Fibroblast of skin of back (primary cell): ENCODE measurements at regions not wholly inside any gene's neighbourhood (a gene's known extent, or its start where the extent isn't known, plus 50 kb on each side); places are given as distances from the start of the nearest gene placed in this dataset.

Experiments used
- DNase-seq: peaks from one replicate; pipeline ENCODE4 v3.0.0-alpha.2; 2013

DNA sequence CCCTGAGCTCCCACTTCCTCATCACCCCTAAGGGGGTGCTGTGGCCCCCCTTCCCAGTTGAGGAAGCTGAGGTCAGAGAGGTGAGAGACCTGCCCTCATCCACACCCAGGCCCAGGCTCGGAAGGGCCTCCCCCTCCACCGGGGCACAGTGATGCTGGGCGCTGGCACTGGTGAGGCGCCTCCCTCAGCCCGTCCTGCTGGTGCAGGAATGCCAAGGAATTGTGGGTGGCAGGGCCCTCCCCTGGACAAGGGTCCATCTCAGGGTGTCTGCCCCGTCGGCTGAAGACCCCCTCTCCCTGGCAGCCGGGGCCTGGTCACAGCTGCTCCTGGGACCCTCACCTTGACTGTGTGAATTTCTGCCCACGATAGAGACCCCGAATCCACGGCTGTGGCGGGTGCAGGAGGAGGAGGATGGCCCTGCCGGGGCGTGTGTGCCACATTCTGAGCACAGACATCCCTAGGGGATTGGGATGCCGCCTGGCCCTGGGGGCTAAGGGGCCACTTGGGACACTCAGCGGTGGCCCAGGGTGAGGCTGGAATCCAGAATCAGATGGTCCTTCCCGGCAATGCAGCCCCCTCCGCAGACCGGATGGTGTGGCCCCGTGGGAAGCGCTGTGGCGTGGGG is 70.2 kb upstream of the GATA5 start:
- no peak for DNase-seq

GRCh38 chr20:62546606-62547005 is 70.8 kb upstream of the GATA5 start:
- DNase-seq: no peak

DNA sequence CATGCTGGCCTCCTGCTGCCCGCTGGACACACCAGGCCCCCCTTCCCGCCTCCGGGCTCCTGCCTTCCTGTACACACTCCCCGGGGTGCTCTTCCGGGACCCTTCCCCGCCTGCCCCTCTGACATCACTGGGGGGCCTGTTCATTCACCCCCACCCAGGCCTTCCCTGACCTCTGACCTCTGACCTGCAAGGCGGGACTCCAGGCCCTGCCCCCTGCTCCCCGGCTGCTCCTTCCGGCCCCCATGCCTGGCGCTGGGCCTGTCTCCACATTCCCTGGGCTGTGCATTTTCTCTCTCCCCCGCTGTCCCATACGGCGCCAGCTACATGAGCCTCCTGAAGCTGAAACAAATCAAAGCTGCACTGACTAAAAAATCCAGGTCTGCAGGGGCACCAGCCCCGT is 71.6 kb upstream of the GATA5 start:
- DNase-seq: no peak

DNA sequence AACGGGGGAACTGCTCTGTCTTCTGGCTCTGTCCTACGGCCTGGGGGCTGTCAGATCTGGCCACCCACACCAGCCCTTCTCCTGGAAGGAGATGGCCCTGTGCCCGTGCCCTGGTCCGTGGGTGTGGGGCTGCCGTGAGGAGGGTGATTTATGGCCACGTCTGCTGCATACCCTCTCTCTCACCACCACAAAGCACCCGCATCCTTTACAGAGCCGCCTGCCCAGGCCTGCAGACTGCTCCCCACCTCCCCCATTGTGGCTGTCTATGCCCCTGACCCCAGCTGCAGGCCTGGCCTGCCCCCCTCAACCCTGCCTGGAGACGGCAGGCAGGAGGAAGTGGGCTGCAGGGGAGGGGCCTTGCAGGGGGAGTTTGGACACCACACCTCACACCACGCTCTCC is 72.7 kb upstream of the GATA5 start:
- no peak for DNase-seq

- no peak for DNase-seq
Observed at GRCh38 chr20:62549029-62549428, 73.2 kb upstream of the GATA5 start.

DNA sequence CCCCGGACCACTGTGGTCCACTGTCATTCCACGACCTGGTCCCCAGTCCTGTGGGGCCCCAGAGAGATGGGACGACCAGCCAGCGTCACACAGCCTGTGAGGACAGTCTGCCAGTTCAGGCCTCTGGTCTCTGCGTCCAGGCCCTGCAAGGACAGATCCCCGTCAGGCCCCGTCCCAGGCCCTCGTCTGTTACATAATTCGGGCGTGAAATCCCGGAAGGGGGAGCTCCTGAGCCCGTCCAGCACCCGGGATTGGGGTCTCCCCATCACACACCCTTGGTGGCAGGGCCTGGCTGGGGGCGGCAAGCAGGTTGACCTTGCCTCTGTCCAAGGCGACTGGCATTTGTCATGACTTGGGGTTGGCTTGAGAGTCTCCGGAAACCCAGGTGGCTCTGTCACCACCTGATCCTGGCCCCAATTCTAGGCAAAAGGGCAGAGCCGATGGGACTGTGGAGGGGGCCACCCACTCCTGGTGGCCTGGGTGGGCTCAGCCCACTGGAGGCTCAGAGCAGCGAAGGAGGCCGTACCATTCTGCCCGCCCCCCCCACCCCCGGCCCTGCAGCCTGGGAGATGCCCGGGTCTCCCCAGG is 73.8 kb upstream of the GATA5 start:
- DNase-seq: no peak

- no peak for DNase-seq
Observed at GRCh38 chr20:62550087-62550632, 74.4 kb upstream of the GATA5 start.

DNA sequence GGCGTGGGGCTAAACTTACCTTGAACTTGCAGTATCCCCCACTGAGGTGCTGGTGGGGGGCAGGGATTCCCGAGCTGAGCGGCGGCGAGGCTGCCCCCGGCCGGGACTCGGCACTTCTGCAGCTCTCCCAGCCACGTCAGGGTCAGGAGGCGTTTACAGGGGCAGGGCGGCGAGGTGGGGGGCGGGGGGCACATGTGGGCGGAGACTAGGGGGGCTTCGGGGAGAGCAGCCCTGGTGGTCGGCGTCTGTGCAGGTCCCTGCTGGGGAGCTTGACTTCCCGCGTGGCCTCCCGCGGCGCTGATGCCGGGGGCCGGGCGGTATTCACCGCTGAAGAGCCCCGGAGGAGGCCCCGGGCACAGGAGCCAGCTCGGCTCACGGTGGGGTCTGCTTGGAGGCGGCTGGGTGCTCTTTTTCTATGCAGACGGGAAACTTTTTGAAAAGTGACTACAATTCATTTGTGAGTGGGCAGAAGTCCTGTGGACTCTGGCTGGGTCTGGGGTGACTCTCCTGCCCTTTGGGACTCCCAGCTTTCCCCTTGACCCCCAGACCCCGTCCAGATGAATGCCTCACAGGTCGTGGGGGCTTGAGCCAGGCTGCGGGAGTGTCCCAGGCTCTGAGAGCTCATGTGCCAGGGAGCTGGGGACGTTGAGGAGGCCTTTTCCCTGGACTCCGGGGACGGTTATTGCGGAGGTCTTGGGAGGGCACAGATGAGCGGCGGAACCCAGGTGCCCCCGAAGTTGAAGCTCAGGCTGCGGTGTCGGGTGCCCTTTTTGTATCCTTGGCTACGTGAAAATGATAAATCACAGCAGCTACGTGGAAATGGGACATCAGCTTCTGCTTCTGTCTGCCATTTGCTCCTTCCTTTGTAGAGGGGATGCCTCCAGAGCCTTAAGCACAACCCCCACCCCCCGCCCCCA is 75.9 kb upstream of the GATA5 start:
- no peak for DNase-seq

DNA sequence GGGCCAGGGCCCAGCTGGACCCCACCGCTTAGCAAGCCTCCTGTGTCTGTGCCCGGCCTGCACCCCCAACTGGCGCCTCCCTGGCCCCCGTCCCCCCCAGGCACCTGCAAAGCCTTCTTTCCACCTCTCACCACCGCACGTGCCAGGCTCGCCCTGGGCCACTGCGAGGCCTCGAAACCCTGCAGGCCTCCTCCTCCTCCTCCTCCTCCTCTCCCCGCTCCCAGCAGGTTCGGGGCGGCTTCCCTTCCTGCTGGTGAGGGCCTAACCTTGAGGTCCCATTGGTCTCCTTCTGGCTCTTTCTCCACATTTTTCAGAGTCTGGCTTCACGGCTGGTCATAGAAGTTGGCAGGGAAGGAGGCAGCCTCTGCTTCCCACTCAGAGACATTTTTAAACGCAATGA is 76.8 kb upstream of the GATA5 start:
- no peak for DNase-seq

DNA sequence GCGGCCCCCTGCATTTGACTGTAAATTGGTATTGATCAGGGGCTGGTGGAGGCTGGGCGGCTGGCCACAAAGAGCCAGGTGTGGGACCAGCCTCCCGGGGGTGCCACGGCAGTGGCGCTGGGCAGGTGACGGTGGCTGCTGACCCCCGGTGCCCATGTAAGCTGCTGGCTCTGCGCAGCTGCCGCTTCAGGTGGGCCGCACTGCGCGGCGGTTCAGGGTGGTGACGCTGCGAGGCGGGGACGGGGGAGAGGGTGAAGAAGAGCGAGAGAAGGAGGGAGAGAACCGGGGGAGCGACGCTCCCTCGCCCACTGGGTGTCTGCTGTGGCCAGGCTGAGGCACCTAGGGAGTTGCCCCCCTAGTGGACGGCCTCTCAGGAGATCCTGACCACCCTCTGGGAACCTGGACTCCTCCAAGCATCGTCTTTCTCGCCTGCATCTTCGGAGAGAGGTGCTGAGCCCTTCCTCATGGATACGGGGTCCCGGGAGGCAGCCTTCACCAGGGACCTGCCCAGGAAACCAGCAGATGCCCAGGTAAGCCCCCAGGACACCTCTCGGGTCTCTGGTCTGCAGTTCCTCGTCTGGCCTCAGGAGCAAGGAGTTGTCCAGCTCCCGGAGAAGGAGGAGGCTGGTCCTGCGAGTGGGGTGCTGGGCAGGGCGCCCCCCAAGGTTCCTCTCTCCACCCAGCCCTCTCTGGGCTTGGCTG is 77.5 kb upstream of the GATA5 start:
- DNase-seq: no peak

GRCh38 chr20:62553838-62554161 is 78.0 kb upstream of the GATA5 start:
- no peak for DNase-seq

- DNase-seq: no peak
Observed at GRCh38 chr20:62554214-62554897, 78.6 kb upstream of the GATA5 start.

DNA sequence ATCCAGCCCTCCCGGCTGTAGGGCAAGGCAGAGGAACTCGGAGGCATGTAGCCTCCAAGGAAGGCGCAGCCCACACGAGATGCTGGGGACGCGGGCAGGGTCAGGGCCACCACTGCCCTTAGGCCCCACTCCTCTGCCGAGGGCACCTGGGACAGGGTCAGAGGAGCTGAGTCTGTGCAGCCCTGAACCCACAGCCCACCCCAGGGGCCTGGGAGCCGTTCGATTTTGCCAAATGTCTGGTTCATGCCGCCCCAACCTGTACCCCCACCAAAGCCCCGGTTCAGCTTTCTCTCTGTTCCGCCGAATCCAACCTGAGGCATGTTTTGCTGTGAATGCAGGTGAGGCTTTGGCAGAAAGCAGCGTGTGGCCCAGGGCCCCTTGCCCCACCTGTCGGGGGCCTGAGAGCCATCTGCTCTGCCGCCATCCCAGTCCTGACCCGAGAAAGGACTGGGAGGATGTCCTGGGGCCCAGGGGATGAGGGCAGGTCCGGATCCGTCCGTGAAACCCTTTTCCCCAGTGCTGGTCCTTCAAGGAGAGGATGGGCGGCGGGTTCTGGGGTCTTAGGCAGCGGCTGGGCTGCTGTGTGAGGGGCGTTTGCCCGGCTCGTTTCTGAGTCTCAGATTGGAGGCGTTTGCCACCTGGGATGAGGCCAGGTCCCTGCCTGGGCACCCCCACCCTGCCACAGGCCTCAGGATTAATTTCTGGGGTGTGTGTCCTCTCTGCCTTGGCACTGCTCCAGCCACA is 79.3 kb upstream of the GATA5 start:
- DNase-seq: no peak

GRCh38 chr20:62555642-62556420 is 80.0 kb upstream of the GATA5 start:
- DNase-seq: no peak

- DNase-seq: no peak
Observed at GRCh38 chr20:62557462-62557861, 81.7 kb upstream of the GATA5 start.

DNA sequence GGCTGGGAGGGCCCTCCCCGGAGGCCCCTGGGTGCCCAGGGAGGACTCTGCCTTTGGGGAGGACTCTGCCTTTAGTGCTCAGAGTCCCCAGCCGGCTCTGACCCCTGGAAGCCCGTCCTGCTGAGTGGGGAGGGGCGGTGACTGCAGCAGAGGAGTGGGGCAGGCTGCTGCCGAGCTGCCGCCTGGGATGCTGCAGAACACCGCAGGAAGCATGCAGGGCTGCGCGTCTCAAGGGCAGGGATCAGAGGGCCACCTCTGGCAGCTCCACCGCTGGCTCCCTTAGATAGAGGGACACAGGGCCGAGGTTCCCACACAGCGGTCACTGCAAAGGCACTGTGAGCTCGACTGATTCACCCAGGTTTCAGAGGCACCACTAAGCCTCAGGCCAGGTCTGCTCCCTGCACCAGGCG is 82.2 kb upstream of the GATA5 start:
- no peak for DNase-seq

DNA sequence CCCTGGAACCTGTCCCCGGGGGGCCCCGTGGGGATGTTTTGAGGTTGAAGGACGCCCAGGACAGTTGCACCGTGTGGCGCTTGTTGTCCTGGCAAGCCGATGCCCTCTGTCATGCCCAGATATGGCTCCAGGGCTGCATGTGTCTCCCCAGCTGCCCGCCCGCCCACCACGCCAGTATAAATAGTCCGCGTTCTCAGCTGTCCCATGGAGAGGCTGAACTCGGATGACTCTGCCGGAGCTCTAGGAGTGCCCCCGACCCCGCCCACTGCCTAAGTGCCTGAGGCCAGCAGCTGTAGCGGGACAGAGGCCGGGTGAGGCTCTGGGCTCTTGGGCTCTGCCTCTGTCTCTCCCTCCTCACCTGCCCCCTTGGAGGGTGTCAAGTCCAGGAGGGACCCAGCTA is 83.0 kb upstream of the GATA5 start:
- DNase-seq: no peak

DNA sequence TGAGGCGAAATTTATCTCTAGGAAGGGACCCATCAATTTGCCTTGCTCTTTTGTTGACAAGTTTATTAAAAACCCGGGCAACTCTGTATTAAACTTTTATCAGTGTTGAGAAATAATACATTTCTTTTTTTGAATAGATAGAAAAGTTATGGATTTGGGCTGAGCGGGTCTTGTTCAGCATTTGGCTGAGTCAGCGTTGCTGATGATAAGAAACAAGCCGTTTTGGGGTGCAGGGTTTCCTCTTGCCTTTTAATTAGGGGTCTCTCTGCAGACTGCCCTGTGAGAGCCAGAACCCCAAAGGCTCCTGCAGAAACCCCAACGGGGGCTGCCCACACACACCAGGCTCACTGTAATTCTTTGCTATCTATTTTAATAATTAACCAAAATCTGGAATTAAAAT is 82.1 kb upstream of the SLCO4A1 start:
- DNase-seq: no peak

- DNase-seq: no peak
Observed at GRCh38 chr20:62561182-62561581, 81.1 kb upstream of the SLCO4A1 start.

DNA sequence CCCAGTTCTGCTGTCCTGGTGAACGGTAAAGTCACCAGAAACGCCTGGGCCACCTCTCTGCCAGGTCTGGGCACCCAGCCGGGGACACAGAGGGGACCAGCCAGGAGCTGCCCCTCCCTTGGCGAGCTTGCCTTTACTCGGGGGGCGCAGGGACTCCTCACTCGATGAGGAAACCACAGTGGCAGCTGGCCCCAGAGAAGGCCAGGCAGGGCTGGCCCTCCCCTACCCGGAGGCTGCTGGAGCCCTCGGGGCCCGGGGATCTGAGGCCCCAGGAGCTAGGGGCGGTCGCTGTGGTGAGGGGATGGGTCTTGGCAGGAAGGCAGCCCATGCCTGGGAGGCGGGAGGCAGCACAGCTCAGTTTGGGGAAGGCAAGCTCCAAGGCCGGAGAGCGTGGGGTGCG is 80.4 kb upstream of the SLCO4A1 start:
- no peak for DNase-seq

- DNase-seq: no peak
Observed at GRCh38 chr20:62562831-62563230, 79.5 kb upstream of the SLCO4A1 start.
